Neural cell (in vitro differentiated cells): ENCODE measurements at regions not wholly inside any gene's neighbourhood (a gene's known extent, or its start where the extent isn't known, plus 50 kb on each side); places are given as distances from the start of the nearest gene placed in this dataset.

Experiments used
- H2AFZ ChIP-seq: fragments of 200-600, 300-800 bp; sonication (generic), shearing (Covaris generic); 2 replicates; pipeline ENCODE4 v1.6.0; 2014; ENCODE audit warnings: low read depth, mild to moderate bottlenecking, antibody characterized with exemption, low read length, moderate library complexity
- H3F3A ChIP-seq: fragments of 200-600 bp; shearing (Covaris generic); 2 replicates; pipeline ENCODE4 v1.6.1; 2016; ENCODE audit warnings: mild to moderate bottlenecking, moderate library complexity, mixed read lengths, antibody characterized with exemption, low read length; ENCODE audit not compliant: insufficient read depth, poor library complexity, severe bottlenecking
- H3K27ac ChIP-seq: fragments of 200-600, 300-800 bp; sonication (generic), shearing (Covaris generic); 2 replicates; pipeline ENCODE4 v1.5.1; 2014; ENCODE audit warnings: mild to moderate bottlenecking, low read length, moderate library complexity
- H3K27me3 ChIP-seq: fragments of 300-800, 200-600 bp; sonication (generic), shearing (Covaris generic); 2 replicates; pipeline ENCODE4 v1.6.0; 2014; ENCODE audit warnings: mild to moderate bottlenecking, low read depth, low read length, moderate library complexity; ENCODE audit not compliant: insufficient read depth
- H3K36me3 ChIP-seq: fragments of 300-800, 200-600 bp; sonication (generic), shearing (Covaris generic); 2 replicates; pipeline ENCODE4 v1.5.1; 2014; ENCODE audit warnings: mild to moderate bottlenecking, antibody characterized with exemption, low read length, moderate library complexity; ENCODE audit not compliant: insufficient read depth
- H3K4me2 ChIP-seq: fragments of 300-800, 200-600 bp; sonication (generic), shearing (Covaris generic); 2 replicates; pipeline ENCODE4 v1.6.0; 2014; ENCODE audit warnings: mild to moderate bottlenecking, low read length
- H3K4me3 ChIP-seq: fragments of 300-800, 200-600 bp; sonication (generic), shearing (Covaris generic); 2 replicates; pipeline ENCODE4 v1.5.1; 2014; ENCODE audit warnings: mild to moderate bottlenecking, low read length, moderate library complexity
- H3K79me2 ChIP-seq: fragments of 200-600 bp; shearing (Covaris generic); replicated peaks from 2 replicates; pipeline ENCODE4 v1.6.0; 2014; ENCODE audit warnings: mild to moderate bottlenecking, low read length, moderate library complexity; ENCODE audit not compliant: insufficient read depth
- H3K9ac ChIP-seq: fragments of 300-800, 200-600 bp; sonication (generic), shearing (Covaris generic); 2 replicates; pipeline ENCODE4 v1.6.1; 2016; ENCODE audit warnings: mild to moderate bottlenecking, low read length, mixed read lengths
- H3K9me2 ChIP-seq: fragments of 200-600 bp; shearing (Covaris generic); 2 replicates; pipeline ENCODE4 v1.6.1; 2016; ENCODE audit warnings: mild to moderate bottlenecking, low read length, mixed read lengths; ENCODE audit not compliant: insufficient read depth
- H3K9me3 ChIP-seq: fragments of 200-600, 300-800 bp; sonication (generic), shearing (Covaris generic); 2 replicates; pipeline ENCODE4 v1.6.1; 2016; ENCODE audit warnings: mild to moderate bottlenecking, mixed run types, low read length, moderate library complexity, mixed read lengths
- H4K20me1 ChIP-seq: fragments of 200-600 bp; shearing (Covaris generic); 2 replicates; pipeline ENCODE4 v1.6.1; 2016; ENCODE audit warnings: mild to moderate bottlenecking, mixed run types; ENCODE audit not compliant: insufficient read depth
- CTCF ChIP-seq: fragments of 450-650 bp; IDR thresholded peaks from 2 replicates; pipeline ENCODE4 v1.5.1; 2014; ENCODE audit warnings: antibody characterized with exemption, mild to moderate bottlenecking, moderate library complexity; ENCODE audit not compliant: poor library complexity, severe bottlenecking
- EP300 ChIP-seq: fragments of 450-650 bp; conservative IDR thresholded peaks from 2 replicates; pipeline ENCODE4 v1.6.1; 2014; ENCODE audit warnings: antibody characterized with exemption, mild to moderate bottlenecking, moderate library complexity; ENCODE audit not compliant: poor library complexity, severe bottlenecking
- EZH2 ChIP-seq: fragments of 200-600, 300-800 bp; shearing (Covaris generic), sonication (generic); IDR thresholded peaks from 2 replicates; pipeline ENCODE4 v1.6.1; 2014; ENCODE audit warnings: antibody characterized with exemption, low read length, borderline replicate concordance, mild to moderate bottlenecking; ENCODE audit not compliant: insufficient read depth, poor library complexity, severe bottlenecking
- MXI1 ChIP-seq: fragments of 450-650 bp; conservative IDR thresholded peaks from 2 replicates; pipeline ENCODE4 v1.6.1; 2014; ENCODE audit warnings: antibody characterized with exemption, mild to moderate bottlenecking; ENCODE audit not compliant: poor library complexity, severe bottlenecking
- POLR2AphosphoS5 ChIP-seq: IDR thresholded peaks from 2 replicates; pipeline ENCODE4 v1.6.1; 2012
- RAD21 ChIP-seq: fragments of 450-650 bp; conservative IDR thresholded peaks from 2 replicates; pipeline ENCODE4 v1.6.1; 2014; ENCODE audit warnings: antibody characterized with exemption, mild to moderate bottlenecking, moderate library complexity
- SMC3 ChIP-seq: fragments of 450-650 bp; conservative IDR thresholded peaks from 2 replicates; pipeline ENCODE4 v1.6.1; 2014; ENCODE audit warnings: antibody characterized with exemption, mild to moderate bottlenecking, moderate library complexity; ENCODE audit not compliant: poor library complexity
- TAF1 ChIP-seq: IDR thresholded peaks from 2 replicates; pipeline ENCODE4 v1.6.1; 2012; ENCODE audit warnings: low read depth
- TF ChIP-seq, protein P1 (sequence below): IDR thresholded peaks from 2 replicates; pipeline ENCODE4 v1.6.1; 2012; ENCODE audit warnings: borderline replicate concordance

DNA sequence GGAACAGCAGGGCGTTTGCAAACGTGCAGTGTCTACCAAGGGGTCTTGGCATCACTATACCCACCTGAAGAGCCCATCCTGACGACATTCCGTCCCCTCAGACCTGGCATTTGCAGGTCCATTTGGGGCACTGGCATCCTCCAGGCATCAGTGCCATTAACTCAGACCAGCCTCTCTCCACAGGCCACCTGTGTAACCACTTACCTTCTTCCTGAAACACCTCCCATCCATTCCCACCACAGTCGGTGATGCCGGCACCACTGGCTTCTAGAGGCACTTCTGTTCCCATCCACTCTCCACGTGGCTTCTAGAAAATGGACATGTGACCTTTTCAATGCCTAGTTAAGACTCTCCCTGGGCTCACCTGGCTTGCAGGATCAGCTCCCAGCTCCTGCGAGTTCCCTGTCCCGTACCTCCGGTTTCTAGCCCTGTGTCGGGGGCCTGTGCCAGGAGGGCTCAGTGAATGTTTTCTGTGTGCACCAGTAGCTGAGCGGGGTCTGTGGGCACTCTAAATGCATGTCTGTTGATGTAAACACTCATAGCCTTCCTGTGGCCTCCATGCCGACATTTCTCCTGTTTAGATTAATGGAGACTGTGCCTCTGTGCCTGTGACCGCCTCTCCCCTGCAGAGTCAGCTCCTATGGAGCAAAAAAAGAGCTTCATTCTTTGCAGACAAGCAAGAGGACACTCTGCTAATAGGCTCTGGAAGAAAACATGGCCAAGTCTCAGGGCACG is 458.0 kb upstream of the HS6ST1 start:
- H3K27me3 ChIP-seq, result no peaks in the 10 kb centered on the region
- H3K9me3 ChIP-seq, result no peaks in the 10 kb centered on the region
- H3F3A ChIP-seq, result no peaks in the 10 kb centered on the region
- H4K20me1 ChIP-seq, result no peaks in the 10 kb centered on the region
- H3K36me3 ChIP-seq, result no peaks in the 10 kb centered on the region
- no peak overlapping the region for H2AFZ ChIP-seq
- no peak overlapping the region for H3K4me3 ChIP-seq
- no peak overlapping the region for H3K27ac ChIP-seq
- no peaks in the 10 kb centered on the region for H3K9me2 ChIP-seq
- no peak overlapping the region for H3K4me2 ChIP-seq
- no peak for TF ChIP-seq EZH2
- TF ChIP-seq POLR2AphosphoS5, result no peak
- no peak for TF ChIP-seq RAD21
- TF ChIP-seq, protein P1, sequence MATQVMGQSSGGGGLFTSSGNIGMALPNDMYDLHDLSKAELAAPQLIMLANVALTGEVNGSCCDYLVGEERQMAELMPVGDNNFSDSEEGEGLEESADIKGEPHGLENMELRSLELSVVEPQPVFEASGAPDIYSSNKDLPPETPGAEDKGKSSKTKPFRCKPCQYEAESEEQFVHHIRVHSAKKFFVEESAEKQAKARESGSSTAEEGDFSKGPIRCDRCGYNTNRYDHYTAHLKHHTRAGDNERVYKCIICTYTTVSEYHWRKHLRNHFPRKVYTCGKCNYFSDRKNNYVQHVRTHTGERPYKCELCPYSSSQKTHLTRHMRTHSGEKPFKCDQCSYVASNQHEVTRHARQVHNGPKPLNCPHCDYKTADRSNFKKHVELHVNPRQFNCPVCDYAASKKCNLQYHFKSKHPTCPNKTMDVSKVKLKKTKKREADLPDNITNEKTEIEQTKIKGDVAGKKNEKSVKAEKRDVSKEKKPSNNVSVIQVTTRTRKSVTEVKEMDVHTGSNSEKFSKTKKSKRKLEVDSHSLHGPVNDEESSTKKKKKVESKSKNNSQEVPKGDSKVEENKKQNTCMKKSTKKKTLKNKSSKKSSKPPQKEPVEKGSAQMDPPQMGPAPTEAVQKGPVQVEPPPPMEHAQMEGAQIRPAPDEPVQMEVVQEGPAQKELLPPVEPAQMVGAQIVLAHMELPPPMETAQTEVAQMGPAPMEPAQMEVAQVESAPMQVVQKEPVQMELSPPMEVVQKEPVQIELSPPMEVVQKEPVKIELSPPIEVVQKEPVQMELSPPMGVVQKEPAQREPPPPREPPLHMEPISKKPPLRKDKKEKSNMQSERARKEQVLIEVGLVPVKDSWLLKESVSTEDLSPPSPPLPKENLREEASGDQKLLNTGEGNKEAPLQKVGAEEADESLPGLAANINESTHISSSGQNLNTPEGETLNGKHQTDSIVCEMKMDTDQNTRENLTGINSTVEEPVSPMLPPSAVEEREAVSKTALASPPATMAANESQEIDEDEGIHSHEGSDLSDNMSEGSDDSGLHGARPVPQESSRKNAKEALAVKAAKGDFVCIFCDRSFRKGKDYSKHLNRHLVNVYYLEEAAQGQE, result no peak
- no peak for TF ChIP-seq TAF1
- no peak for TF ChIP-seq MXI1
- TF ChIP-seq EP300, result no peak
- TF ChIP-seq CTCF, result no peak
- H3K79me2 ChIP-seq, result no peaks in the 10 kb centered on the region
- H3K9ac ChIP-seq, result no peak overlapping the region

DNA sequence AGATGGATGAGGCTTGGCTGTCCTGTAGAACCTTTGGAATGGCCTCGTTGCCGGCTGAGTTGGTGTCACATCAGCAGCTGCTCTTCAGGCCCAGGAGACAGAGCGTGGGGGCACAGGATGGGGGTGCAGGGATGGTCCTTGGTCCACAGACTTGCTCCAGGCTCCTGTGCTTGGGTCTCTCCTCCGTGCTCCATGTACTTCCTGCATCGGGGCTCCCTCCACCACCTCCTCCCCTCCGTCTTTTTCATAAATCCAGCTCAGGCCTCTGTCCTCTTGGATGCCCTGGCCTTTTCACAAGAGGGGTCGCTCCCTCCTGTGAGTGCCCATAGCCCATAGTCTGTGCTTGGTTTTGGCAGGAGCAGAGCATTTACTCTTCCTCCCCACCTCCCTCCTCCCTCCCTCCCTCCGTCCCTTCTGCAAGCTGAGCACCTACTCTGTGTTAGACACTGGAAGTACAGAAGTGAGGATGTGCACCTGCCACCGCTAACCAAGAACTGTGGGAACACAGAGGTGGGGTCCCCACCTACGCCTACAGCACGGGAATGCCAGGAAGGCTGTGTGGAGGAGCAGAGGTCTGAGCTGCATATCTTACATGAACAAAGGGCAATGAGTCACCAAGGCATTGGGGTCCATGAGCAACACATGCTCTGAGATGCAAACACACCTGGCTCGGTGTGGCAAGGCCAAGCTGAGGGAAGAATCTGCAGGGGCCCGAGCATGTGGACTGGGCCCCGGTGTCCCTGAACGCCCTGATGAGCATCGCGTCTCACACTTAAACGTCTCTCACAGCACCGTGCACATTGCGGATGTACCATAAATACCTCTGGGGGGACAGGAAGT is 458.7 kb upstream of the HS6ST1 start:
- no peak overlapping the region for H3K27ac ChIP-seq
- TF ChIP-seq TAF1 (no peak), EP300 (no peak), MXI1 (no peak), CTCF (no peak), EZH2 (no peak), RAD21 (no peak), SMC3 (no peak), POLR2AphosphoS5 (no peak)
- TF ChIP-seq, protein P1, result no peak
- no peaks in the 10 kb centered on the region for H3K9me2 ChIP-seq
- H3F3A ChIP-seq, result no peaks in the 10 kb centered on the region
- no peak overlapping the region for H3K9ac ChIP-seq
- no peak overlapping the region for H3K4me2 ChIP-seq
- H3K9me3 ChIP-seq, result no peaks in the 10 kb centered on the region
- H2AFZ ChIP-seq, result no peak overlapping the region
- H3K27me3 ChIP-seq, result no peaks in the 10 kb centered on the region
- H4K20me1 ChIP-seq, result no peaks in the 10 kb centered on the region
- no peaks in the 10 kb centered on the region for H3K36me3 ChIP-seq
- no peak overlapping the region for H3K4me3 ChIP-seq
- H3K79me2 ChIP-seq, result no peaks in the 10 kb centered on the region
